ENCODE measurements at regions not wholly inside any gene's neighbourhood (a gene's known extent, or its start where the extent isn't known, plus 50 kb on each side); places are given as distances from the start of the nearest gene placed in this dataset.
A peak's percentile ranks its signal among the peaks of the same experiment; 100 is the strongest.

- H3K36me3 Mint-ChIP-seq (ENCODE audit: low read depth), result no peaks in the 10 kb centered on the region
- H3K9me3 Mint-ChIP-seq, result peaks cover 4% of the 10 kb centered on the region
- no peak overlapping the region for H3K4me3 Mint-ChIP-seq
- no peak for TF ChIP-seq CTCF (IDR thresholded peaks at IDR 0.05)
- H3K27me3 Mint-ChIP-seq (ENCODE audit: low read depth, poor library complexity), result peaks cover 14% of the 10 kb centered on the region
- no peak overlapping the region for H3K27ac Mint-ChIP-seq
- no peak for DNase-seq
- peaks cover 4% of the 10 kb centered on the region for H3K4me1 Mint-ChIP-seq
These were observed 168.3 kb upstream of the TSHZ3 start for GRCh38 chr19:31517224-31518180.

- Mint-ChIP-seq H3K9me3 (peaks cover 4% of the 10 kb centered on the region), H3K27me3 (ENCODE audit: low read depth, poor library complexity) (peaks cover 10% of the 10 kb centered on the region), H3K27ac (peak overlapping the region; percentile 78), H3K36me3 (ENCODE audit: low read depth) (no peaks in the 10 kb centered on the region), H3K4me3 (no peak overlapping the region), H3K4me1 (peaks cover 4% of the 10 kb centered on the region)
- TF ChIP-seq CTCF (IDR thresholded peaks at IDR 0.05), result no peak
- DNase-seq, result no peak
These were observed 169.2 kb upstream of the TSHZ3 start for GRCh38 chr19:31518216-31519020.

DNA sequence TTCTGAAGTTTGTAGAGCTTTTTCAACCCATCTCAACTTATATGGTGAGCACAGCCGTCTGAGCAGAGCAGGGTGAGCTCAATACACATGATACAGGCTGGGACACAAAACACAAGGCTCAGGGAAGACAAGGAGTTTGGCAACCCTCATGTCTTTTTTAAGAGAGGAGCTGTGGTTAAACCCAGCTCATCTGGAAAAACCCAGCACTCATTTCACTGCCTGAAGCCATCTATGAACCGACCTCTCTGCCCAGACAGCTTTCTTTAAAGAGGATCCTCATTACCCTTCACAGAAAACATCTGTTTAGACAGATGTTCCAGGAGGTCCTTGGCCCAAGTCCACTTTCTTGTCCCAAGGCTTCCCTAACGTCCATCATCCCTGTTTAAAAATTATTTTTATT is 170.0 kb upstream of the TSHZ3 start:
- DNase-seq, result no peak
- Mint-ChIP-seq H3K4me1 (no peaks in the 10 kb centered on the region), H3K9me3 (peaks cover 4% of the 10 kb centered on the region), H3K27ac (no peak overlapping the region), H3K27me3 (ENCODE audit: low read depth, poor library complexity) (peaks cover 10% of the 10 kb centered on the region), H3K36me3 (ENCODE audit: low read depth) (no peaks in the 10 kb centered on the region), H3K4me3 (no peak overlapping the region)
- no peak for TF ChIP-seq CTCF (IDR thresholded peaks at IDR 0.05)

DNA sequence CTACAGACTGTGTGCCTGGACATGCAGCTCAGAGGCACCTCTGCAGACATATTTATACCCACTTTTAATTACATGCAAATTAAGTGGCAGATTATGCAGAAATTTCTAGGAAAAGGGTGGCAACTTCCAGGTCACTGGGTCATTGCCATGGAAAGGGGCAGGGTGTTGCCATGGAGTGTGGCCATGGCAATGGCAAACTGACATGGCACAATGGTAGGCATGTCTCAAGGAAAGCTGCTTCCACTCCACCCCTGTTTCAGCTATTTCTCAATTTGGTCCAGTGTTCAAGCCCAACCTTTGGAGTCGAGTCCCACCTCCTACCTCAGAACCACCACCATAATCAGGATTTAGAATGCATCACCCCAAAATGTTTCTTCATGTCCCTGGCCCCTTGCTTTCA is 170.7 kb upstream of the TSHZ3 start:
- DNase-seq, result no peak
- Mint-ChIP-seq H3K27me3 (ENCODE audit: low read depth, poor library complexity) (peaks cover 10% of the 10 kb centered on the region), H3K9me3 (peaks cover 6% of the 10 kb centered on the region), H3K4me3 (no peak overlapping the region), H3K36me3 (ENCODE audit: low read depth) (no peaks in the 10 kb centered on the region), H3K4me1 (no peaks in the 10 kb centered on the region), H3K27ac (no peak overlapping the region)
- TF ChIP-seq CTCF (IDR thresholded peaks at IDR 0.05), result no peak

DNA sequence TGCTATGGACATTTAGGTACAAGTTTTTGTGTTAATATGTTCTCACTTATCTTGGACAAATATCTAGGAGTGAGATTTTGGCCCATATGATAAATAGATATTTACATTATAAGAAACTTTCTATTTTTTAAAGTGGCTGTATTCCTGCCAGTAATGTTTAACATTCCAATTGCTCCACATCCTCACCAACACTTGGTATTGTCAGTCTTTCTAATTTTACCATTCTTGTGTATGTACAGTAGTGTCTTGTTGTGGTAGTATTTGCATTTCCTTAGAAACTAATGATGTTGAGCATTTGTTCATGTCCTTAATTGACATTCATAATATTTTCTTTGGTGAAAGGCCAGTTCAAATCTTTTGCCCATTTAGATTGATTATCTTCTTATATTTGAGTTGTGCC is 171.4 kb upstream of the TSHZ3 start:
- Mint-ChIP-seq H3K27ac (no peak overlapping the region), H3K36me3 (ENCODE audit: low read depth) (peaks cover under 1% of the 10 kb centered on the region), H3K27me3 (ENCODE audit: low read depth, poor library complexity) (peaks cover 10% of the 10 kb centered on the region), H3K4me3 (no peak overlapping the region), H3K4me1 (no peaks in the 10 kb centered on the region), H3K9me3 (peaks cover 12% of the 10 kb centered on the region)
- no peak for TF ChIP-seq CTCF (IDR thresholded peaks at IDR 0.05)
- no peak for DNase-seq

Data from nephron progenitor cell (in vitro differentiated cells).